Body of pancreas (tissue), 4 donors: ENCODE measurements at regions not wholly inside any gene's neighbourhood (a gene's known extent, or its start where the extent isn't known, plus 50 kb on each side); places are given as distances from the start of the nearest gene placed in this dataset.

Source experiments
- CTCF ChIP-seq, 7 experiments: fragments of 450-650 bp in 4 of 7; fragments of 200-600 bp in 3 of 7; sonication (generic) in 3 of 7; IDR thresholded peaks; one replicate each; pipeline ENCODE4 v1.5.1; 2016 to 2019; ENCODE audit warnings: antibody characterized with exemption in 7 of 7
- POLR2A ChIP-seq, 3 donors: fragments of 450-650 bp; IDR thresholded peaks; one replicate each; pipeline ENCODE4 v1.6.1; 2016; ENCODE audit warnings: antibody characterized with exemption in 3 of 3, mild to moderate bottlenecking in 2 of 3

- TF ChIP-seq POLR2A (IDR thresholded peaks at IDR 0.05) (no peak), CTCF (IDR thresholded peaks at IDR 0.05) (no peak)
Observed at GRCh38 chr4:157423526-157424020, 203.0 kb downstream of the GRIA2 start.
